ENCODE measurements at regions not wholly inside any gene's neighbourhood (a gene's known extent, or its start where the extent isn't known, plus 50 kb on each side); places are given as distances from the start of the nearest gene placed in this dataset.

DNA sequence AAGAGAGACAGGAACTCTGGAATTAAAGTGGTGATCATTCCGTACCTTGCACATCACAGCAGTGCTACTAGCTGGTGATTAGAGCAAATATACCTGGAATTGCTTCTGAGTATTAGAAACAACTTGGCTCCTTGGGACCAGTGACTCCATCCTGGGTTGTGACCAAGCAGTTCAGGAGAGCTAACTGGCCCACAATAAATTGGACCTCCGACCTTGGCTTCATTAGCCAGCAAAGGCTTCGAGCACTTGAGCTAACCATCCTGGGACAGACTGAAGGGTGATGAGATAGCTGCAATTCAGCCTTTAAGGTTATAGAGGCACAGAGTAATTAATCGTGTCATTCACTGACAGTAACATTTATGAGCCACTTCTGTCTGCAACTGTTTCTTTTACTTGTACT, 287.8 kb downstream of the INHBA start:
- H3K9ac ChIP-seq (ENCODE audit: low read length): no peak overlapping the region

DNA sequence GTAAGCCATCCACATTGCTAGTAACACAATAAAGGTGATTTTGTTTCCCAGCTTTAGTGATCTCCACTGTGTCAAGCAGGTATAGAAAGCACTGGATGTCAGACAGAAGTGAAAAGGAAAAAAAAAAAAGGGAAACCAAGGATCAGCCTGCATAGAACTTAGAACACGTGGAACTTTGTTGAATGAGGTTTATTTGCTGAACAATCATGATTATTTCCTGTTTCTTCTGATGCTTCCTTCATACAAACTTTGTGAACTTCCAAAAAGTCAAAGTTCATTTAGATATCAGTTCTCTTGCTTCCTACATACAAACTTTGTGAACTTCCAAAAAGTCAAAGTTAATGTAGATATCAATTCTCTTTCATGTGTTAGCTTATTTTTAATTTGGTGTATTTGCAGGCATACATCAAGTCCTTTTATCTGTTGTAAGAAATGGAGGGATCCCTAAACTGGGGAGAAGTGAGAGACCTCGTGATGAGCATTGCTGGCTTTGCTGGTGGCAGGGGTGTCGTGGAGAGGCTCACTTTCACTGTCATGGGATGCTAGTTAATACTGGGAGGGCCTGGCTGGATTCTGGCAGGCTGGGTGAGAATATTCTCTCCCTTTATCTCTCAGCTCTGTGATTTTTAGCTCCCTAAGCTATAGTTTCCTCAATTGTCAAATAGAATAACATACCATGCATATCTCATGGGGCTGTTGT, 298.4 kb downstream of the INHBA start:
- TF ChIP-seq EZH2 (IDR thresholded peaks at IDR 0.05; ENCODE audit: borderline replicate concordance, insufficient read depth, low read length, poor library complexity, severe bottlenecking): no peak
- TF ChIP-seq, protein P1, sequence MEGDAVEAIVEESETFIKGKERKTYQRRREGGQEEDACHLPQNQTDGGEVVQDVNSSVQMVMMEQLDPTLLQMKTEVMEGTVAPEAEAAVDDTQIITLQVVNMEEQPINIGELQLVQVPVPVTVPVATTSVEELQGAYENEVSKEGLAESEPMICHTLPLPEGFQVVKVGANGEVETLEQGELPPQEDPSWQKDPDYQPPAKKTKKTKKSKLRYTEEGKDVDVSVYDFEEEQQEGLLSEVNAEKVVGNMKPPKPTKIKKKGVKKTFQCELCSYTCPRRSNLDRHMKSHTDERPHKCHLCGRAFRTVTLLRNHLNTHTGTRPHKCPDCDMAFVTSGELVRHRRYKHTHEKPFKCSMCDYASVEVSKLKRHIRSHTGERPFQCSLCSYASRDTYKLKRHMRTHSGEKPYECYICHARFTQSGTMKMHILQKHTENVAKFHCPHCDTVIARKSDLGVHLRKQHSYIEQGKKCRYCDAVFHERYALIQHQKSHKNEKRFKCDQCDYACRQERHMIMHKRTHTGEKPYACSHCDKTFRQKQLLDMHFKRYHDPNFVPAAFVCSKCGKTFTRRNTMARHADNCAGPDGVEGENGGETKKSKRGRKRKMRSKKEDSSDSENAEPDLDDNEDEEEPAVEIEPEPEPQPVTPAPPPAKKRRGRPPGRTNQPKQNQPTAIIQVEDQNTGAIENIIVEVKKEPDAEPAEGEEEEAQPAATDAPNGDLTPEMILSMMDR (IDR thresholded peaks at IDR 0.05; ENCODE audit: poor library complexity, severe bottlenecking): no peak
- TF ChIP-seq SMC3 (conservative IDR thresholded peaks at IDR 0.05; ENCODE audit: poor library complexity): no peak
- no peaks in the 10 kb centered on the region for H4K20me1 ChIP-seq (ENCODE audit: insufficient read depth)
- no peaks in the 10 kb centered on the region for H3K9me2 ChIP-seq (ENCODE audit: insufficient read depth, low read length)
- no peak overlapping the region for H3K4me3 ChIP-seq (ENCODE audit: low read length)
- H3K79me2 ChIP-seq (replicated peaks; ENCODE audit: insufficient read depth, low read length): no peaks in the 10 kb centered on the region
- no peak overlapping the region for H3K27ac ChIP-seq (ENCODE audit: low read length)
- H3F3A ChIP-seq (ENCODE audit: insufficient read depth, low read length, poor library complexity, severe bottlenecking): no peaks in the 10 kb centered on the region
- no peaks in the 10 kb centered on the region for H3K36me3 ChIP-seq (ENCODE audit: insufficient read depth, low read length)
- no peaks in the 10 kb centered on the region for H3K9me3 ChIP-seq (ENCODE audit: low read length)
- H3K27me3 ChIP-seq (ENCODE audit: insufficient read depth, low read depth, low read length): no peaks in the 10 kb centered on the region
- no peak overlapping the region for H3K9ac ChIP-seq (ENCODE audit: low read length)
- H3K4me2 ChIP-seq (ENCODE audit: low read length): no peak overlapping the region
- H2AFZ ChIP-seq (ENCODE audit: low read depth, low read length): no peak overlapping the region

More for the DNA sequence above, 287.8 kb downstream of the INHBA start:
- no peaks in the 10 kb centered on the region for H3K9me2 ChIP-seq (ENCODE audit: insufficient read depth, low read length)
- H3K4me3 ChIP-seq (ENCODE audit: low read length): no peak overlapping the region
- no peak overlapping the region for H3K4me2 ChIP-seq (ENCODE audit: low read length)
- H4K20me1 ChIP-seq (ENCODE audit: insufficient read depth): no peaks in the 10 kb centered on the region
- no peak overlapping the region for H2AFZ ChIP-seq (ENCODE audit: low read depth, low read length)
- no peak overlapping the region for H3K27ac ChIP-seq (ENCODE audit: low read length)
- no peak for TF ChIP-seq SMC3 (conservative IDR thresholded peaks at IDR 0.05; ENCODE audit: poor library complexity)
- TF ChIP-seq POLR2AphosphoS5 (IDR thresholded peaks at IDR 0.05): no peak
- TF ChIP-seq EP300 (conservative IDR thresholded peaks at IDR 0.05; ENCODE audit: poor library complexity, severe bottlenecking): no peak
- TF ChIP-seq, protein P1 (IDR thresholded peaks at IDR 0.05; ENCODE audit: poor library complexity, severe bottlenecking): no peak
- no peaks in the 10 kb centered on the region for H3K27me3 ChIP-seq (ENCODE audit: insufficient read depth, low read depth, low read length)
- H3K9me3 ChIP-seq (ENCODE audit: low read length): no peaks in the 10 kb centered on the region
- H3K79me2 ChIP-seq (replicated peaks; ENCODE audit: insufficient read depth, low read length): no peaks in the 10 kb centered on the region
- H3F3A ChIP-seq (ENCODE audit: insufficient read depth, low read length, poor library complexity, severe bottlenecking): no peaks in the 10 kb centered on the region
- no peaks in the 10 kb centered on the region for H3K36me3 ChIP-seq (ENCODE audit: insufficient read depth, low read length)

DNA sequence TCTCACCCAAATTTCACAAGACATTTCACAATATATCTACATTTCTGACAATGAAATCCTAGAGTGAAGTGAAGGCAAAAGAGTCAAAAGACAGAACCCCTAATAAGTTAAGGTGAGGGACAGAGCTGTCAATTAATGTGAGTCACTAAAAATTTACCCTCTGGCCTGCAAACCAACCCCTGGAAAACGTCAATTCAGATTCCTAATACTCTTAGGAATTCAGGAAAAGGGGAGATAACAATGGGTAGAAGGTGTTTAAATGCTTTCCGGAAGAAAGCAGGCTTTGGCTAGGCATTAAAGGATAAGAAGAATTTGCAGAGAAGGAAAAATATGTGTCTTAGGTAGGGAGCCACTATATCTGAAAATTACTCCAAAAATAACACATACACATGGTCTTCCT, 299.6 kb downstream of the INHBA start:
- Histone ChIP-seq H3K36me3 (ENCODE audit: insufficient read depth, low read length) (no peaks in the 10 kb centered on the region), H3K9ac (ENCODE audit: low read length) (no peak overlapping the region), H3K4me3 (ENCODE audit: low read length) (no peak overlapping the region), H3K27ac (ENCODE audit: low read length) (no peak overlapping the region), H2AFZ (ENCODE audit: low read depth, low read length) (no peak overlapping the region), H3F3A (ENCODE audit: insufficient read depth, low read length, poor library complexity, severe bottlenecking) (no peaks in the 10 kb centered on the region), H3K27me3 (ENCODE audit: insufficient read depth, low read depth, low read length) (no peaks in the 10 kb centered on the region), H3K9me2 (ENCODE audit: insufficient read depth, low read length) (no peaks in the 10 kb centered on the region), H3K4me2 (ENCODE audit: low read length) (no peak overlapping the region), H3K9me3 (ENCODE audit: low read length) (no peaks in the 10 kb centered on the region), H4K20me1 (ENCODE audit: insufficient read depth) (no peaks in the 10 kb centered on the region), H3K79me2 (replicated peaks; ENCODE audit: insufficient read depth, low read length) (no peaks in the 10 kb centered on the region)
- TF ChIP-seq, protein P2, sequence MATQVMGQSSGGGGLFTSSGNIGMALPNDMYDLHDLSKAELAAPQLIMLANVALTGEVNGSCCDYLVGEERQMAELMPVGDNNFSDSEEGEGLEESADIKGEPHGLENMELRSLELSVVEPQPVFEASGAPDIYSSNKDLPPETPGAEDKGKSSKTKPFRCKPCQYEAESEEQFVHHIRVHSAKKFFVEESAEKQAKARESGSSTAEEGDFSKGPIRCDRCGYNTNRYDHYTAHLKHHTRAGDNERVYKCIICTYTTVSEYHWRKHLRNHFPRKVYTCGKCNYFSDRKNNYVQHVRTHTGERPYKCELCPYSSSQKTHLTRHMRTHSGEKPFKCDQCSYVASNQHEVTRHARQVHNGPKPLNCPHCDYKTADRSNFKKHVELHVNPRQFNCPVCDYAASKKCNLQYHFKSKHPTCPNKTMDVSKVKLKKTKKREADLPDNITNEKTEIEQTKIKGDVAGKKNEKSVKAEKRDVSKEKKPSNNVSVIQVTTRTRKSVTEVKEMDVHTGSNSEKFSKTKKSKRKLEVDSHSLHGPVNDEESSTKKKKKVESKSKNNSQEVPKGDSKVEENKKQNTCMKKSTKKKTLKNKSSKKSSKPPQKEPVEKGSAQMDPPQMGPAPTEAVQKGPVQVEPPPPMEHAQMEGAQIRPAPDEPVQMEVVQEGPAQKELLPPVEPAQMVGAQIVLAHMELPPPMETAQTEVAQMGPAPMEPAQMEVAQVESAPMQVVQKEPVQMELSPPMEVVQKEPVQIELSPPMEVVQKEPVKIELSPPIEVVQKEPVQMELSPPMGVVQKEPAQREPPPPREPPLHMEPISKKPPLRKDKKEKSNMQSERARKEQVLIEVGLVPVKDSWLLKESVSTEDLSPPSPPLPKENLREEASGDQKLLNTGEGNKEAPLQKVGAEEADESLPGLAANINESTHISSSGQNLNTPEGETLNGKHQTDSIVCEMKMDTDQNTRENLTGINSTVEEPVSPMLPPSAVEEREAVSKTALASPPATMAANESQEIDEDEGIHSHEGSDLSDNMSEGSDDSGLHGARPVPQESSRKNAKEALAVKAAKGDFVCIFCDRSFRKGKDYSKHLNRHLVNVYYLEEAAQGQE (IDR thresholded peaks at IDR 0.05; ENCODE audit: borderline replicate concordance): no peak
- TF ChIP-seq MXI1 (conservative IDR thresholded peaks at IDR 0.05; ENCODE audit: poor library complexity, severe bottlenecking): no peak
- no peak for TF ChIP-seq EZH2 (IDR thresholded peaks at IDR 0.05; ENCODE audit: borderline replicate concordance, insufficient read depth, low read length, poor library complexity, severe bottlenecking)
- TF ChIP-seq TAF1 (IDR thresholded peaks at IDR 0.05; ENCODE audit: low read depth): no peak
- TF ChIP-seq SMC3 (conservative IDR thresholded peaks at IDR 0.05; ENCODE audit: poor library complexity): no peak
- TF ChIP-seq, protein P1 (IDR thresholded peaks at IDR 0.05; ENCODE audit: poor library complexity, severe bottlenecking): no peak
- no peak for TF ChIP-seq RAD21 (conservative IDR thresholded peaks at IDR 0.05)
- no peak for TF ChIP-seq POLR2AphosphoS5 (IDR thresholded peaks at IDR 0.05)
- no peak for TF ChIP-seq EP300 (conservative IDR thresholded peaks at IDR 0.05; ENCODE audit: poor library complexity, severe bottlenecking)

All from neural cell (in vitro differentiated cells).